HG03469 (cell line): ENCODE measurements at regions not wholly inside any gene's neighbourhood (a gene's known extent, or its start where the extent isn't known, plus 50 kb on each side); places are given as distances from the start of the nearest gene placed in this dataset.

Experiments
- ATAC-seq: cut with Tn5 transposase; IDR thresholded peaks from one replicate; pipeline ENCODE4 v1.9.1; 2021; ENCODE audit warnings: mild to moderate bottlenecking, moderate library complexity, moderate number of reproducible peaks; ENCODE audit not compliant: unreplicated experiment

DNA sequence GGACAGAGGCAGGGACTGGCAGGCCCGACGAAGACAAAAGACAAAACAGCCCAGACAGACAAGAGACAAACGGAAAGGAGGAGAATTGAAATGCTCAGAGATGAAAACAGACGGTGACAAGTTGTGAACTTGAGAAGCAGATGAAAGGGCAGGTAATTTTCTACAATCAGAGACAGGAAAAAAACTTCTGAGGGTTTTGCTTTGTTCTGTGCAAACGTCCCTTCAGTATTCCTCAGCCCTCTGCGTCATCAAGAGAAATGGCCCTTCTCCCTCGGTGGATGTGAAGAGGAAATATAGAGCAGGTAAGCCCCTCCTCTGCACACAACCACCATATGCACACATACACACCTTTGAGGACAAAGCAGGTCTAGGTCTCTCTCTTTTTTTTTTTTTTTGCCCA, 206.6 kb downstream of the UACA start:
- no peak for ATAC-seq

DNA sequence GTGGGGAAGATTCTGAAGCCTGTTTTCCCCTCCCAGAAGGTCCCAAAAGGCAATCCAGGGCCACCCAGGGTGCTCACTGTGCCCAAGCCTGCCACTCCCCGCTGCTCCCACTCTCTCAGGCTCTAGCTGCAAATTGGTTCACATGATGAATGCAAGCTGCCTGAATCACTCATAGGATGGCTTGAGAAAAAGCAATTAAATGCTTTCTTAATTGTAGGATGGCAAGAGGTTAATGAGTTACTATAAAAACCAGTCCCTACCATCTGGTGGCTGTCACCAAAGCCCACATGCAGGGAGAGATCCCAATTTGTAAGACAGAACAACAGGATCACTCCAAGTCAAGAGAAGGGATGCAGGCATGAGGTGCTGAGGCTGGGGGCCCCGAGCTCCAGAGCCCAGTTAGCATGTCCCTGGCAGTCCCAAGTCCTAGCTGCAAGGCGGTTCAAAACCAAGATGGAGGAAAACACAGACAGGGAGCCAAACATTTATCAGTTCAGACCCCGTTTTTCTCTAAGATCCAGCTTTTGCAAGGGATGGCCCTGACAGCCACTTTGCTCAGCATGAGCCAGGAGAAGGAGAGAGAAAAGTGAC, 207.1 kb downstream of the UACA start:
- ATAC-seq, result no peak

DNA sequence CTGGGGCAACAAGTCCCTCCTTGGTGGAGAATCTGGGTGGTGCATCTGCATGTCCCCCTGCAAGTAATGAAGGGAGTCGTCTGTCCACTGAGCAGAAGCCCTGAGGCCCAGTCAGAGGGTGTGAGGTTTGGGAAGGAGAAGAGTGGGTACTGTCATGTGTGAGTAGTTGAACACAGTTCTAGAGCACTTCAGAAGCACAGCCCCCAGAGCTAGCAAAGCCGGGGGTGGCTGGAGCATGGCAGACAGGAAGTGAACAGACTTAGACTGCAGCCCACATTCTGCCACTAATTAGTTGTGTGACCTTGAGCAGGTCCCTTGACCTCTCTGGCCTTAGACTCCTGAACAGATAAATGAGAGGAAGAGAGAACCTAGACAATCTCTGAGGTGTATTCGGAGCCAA, 207.6 kb downstream of the UACA start:
- no peak for ATAC-seq

DNA sequence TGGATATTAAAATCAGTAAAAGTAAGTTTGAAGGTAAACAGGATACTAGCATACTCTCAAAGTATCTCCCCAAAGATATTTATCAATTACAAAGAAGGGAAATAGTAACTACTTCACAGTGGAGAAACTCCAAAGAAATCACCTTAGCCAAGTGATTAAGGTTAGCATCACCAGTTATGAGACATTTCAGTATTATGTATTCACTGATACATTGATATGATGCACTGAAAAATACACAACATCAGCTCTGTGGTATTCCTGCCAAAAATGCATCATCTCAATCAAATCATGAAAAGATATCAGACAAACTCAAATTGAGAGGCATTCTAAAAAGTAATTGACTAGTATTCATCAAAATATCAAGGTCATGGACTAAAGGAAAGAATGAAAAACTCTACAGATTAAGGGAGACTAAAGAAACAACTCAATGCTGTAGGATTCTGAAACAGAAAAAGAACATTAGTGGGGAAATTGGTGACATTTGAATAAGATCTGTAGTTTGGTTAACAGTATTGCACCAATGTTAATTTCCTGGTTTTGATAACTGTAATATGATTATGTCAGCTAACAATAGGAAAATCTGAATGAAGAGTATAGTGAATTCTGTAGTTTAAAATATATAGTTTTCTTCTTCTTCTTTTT, 215.4 kb downstream of the UACA start:
- no peak for ATAC-seq

DNA sequence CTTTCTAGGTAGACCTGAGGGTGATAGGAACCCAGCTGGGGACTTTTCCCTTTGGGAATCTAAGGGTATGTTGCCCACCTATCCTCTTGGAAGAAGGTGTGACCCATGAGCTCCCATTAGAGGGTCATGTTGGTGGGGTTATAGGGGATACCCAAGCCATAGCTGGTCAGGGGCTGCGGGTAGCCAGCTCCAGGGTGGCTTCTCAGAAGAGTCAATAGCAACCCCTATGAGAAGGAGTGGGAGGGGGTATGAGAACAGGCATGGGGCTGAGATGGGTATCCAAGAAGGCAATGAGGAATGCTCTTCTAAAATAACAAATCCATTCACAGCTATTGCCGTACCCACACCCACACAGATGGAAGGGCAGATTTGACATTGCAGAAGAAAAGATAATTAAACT, 217.8 kb downstream of the UACA start:
- ATAC-seq, result no peak

DNA sequence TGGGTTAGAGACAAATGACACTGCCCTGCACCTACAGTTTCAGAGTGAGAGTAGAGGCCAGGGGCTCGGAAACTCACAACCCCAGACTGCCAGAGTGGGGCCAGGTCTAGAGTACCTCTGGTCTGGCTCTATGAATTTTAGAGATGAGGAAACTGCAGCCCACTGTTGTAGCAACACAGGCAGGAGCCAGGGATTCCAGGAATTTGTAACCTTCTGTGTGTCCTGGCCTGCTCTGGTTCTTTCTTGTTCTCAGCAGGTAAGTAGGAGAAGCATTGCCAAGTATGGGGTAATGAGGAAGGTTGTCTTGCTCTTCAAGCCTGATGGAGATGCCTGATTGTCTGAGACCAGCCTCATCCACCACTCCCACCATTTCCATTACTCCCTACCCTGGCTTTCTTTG, 221.8 kb downstream of the UACA start:
- ATAC-seq, result no peak

DNA sequence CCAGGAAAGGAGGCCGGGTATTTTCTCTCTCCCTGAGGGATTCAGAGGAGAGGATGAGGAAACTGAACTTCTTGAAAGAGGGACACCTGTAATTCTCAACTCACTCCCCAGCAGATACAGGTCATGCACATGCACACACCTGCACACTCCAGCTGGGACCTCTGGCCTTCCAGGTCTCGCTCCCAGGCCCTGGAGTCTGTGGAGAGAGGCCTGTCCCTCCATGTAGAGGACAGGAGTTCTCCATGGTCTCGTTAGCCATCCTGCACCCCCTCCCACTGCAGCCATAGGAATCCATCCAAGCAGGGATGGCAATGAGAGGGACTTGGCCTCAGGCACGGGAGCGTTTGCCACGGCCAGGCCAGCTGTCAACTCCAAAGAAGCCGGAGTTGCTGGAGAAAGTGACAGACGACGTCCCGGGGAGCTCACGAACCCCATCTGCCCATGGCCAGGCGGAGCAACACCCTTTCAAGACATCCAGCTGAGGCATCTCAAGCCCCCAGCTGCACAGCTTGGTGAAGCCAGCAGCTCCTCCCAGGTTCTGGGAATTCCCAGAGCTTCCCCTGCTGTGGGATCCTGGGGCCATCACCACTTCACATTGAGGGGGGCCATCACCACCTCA, 223.3 kb downstream of the UACA start:
- no peak for ATAC-seq

DNA sequence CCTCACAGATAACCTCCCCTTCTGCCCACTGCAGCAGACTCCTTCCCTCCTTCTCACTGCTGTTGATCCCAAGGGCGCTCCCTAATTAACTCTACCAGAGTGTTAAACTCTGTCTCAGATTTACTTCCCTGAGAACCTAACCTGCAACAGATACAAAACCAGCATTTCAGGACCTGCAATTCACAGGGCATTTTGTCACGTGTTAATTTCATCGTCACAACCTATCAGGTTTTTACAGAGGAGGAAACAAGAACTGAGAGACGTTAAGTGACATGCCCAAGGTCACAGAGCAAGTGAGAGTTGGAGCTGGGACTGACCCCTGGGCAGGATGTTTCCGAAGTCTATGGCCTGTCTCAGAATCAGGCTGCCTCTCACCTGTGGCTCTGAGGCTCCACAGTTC, 223.9 kb downstream of the UACA start:
- ATAC-seq, result no peak

DNA sequence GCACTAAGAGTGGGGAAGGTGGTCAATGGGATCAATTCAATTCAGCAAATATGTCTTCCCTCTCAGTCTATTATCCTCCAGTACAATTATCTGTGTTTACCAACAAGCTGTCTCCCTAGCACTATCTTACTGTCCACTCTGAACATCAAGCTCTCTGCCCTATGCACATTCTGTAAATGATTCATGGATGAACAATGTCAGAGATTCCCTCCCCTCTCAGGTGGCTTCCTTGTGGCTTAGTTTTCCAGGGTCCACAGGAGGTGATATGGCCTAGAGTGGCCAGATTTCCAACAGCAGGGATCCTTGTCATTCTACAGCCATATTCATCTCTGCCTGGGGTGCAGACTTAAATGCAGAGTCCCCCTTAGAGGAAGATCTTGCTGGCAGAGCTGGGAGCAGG, 225.1 kb downstream of the UACA start:
- no peak for ATAC-seq

DNA sequence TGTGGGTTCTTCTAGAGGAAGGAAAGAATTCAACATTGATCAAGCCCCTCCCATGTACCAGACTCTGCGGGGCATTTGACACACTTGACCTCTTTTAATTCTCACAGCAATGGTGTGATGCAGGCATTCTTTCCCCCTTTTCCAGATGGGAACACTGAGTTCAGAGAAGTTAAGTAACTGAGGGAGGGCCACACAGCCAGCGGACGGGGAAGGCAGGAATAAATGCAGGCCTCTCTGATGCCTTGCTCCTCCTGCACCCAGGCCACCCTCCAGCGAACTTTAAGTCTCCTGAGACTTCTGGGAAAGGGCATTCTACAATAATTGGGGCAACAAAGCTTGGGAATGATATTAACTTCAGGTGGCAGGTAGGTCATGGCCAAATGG, 227.4 kb downstream of the UACA start:
- no peak for ATAC-seq

DNA sequence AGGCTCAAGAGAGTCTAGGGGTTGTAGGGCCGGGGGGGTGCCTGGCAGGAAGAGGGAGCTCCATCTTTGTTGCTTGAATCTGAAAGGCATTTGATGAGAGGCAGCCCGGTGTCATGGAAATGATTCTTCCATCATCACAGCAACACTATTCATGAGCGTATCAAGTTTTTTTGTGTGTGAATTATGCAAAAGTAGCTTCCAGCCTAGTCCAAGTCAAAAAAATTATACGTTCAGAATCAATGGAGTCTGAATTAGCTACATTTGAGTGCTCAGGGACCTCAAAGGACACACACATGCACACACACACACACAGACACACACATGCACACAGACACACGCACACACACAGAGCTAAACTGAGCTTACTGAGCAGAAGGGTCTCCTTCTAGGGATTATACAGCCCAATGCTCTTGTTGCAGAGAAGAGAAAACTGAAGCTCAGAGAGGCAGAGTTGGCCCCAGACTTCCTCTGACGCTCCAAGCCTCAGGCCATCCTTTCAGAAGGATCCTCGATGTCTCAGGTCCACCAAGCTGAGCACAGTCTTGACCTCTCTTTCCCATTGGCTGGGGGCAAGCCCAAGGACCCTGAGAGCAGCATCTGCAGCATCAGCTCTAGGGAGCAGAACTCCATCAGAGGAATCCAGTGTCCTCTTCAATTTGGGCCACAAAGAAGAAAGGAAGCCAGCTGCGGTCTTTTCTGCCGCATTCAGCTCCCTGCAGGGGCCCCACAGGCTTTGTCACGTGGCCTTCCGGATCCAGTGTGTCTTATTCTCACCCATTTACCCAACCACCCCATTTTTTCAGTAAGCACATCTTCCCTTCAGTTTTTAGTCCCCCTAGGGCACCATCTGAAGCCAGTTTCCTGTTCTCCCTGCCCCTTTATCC, 228.0 kb downstream of the UACA start:
- ATAC-seq, result no peak

DNA sequence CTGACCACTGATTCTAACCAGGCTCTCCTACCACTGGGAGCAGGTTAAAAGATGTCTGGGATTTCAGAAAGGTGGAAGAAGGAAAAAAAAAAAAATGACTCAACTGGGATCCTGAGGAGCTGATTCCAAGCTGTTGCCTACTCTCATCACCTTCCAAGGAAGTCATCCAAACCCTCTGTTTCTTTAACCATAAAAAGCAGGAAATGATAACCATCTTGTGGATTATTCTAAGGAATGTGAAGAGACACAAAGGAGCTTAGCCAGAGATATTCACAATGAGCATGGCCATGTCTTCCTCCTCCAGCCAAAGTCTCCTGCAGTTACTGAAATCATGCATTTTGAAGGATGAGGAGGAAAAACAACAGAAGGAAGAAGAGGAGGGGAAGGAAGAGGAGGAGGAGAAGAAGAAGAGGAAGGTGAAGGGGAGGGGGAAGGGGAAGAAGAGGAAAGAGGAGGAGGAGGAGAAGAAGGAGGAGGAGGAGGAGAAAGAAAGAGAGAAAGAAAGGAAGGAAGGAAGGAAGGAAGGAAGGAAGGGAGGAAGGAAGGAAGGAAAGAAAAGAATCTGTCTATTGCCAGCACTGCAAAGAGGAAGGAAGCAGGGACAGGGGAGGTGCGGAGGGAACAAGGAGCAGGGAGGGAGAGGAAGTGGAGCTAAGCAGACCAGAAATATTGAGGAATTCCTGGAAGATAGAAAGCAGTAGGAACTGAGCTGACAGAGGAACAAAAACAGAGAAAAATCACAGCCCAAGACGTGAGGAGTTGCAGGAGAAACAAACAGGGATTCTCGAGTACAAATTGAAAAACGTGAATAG, 229.2 kb downstream of the UACA start:
- no peak for ATAC-seq

DNA sequence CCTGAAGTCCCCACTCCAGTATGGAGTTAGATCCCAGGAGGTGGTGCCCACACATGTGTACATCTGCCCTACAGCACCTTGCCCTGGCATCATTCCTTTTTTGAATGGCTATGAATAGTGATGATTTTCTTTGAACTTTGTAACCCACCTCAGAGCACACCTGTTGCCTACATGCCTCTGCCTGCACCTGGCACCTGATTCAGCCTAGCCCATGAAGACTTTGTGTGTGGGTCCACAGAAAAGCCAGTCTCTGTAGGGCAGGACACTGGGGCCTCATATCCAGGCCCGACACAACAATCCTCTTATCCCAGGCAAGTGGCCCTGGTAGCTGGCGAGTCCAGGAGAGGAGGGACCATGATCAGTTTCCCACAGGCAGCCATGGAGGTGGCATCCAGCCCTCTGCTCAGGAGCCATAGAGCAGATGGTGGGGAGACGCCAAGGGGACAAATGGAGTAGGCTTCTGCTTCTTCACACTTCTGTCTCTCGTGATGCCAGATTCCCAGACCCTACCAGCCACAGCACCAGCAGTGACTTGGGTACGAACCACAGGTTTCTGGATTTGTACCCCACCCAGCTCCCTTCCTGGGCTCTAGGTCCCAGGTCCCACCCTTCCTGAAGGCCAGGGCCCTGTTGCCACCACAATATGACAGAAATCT, 230.7 kb downstream of the UACA start:
- ATAC-seq, result no peak

DNA sequence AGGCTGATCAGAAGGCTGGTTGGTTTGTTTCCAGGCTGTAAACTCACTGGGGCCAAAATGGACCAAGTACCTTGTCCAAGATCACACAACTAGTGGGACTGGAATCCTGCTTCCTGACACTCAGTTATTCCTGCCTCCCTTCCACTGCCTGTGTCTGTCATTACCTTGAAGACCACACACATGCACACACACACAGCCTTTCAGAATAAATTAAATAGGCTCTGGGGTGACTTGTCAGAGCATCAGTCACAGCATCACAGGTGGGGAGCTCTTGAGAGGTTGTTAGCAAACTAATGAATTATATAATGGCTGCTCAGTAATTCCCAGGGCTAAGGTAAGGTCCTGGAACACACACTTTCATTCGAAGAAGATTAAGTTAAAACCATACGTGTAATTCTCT, 231.8 kb downstream of the UACA start:
- ATAC-seq, result no peak

DNA sequence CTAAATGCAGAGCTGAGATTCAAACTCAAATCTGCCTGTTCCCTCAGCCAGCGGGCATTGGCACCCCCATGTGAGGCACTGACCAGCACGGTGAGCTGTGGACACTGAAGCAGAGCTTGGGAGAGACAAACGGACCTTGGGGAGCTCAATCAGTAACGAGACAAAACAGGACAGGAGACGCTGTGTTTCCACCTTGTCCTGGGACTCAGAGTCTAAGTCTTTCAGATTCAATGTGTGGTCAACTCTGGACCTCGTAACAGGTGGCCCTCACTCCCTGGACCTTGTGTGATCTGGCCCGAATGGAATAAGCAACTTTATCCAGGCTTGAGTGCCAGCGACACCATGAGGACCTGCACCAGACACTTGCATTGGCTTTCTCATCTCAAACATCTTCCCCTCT, 232.5 kb downstream of the UACA start:
- ATAC-seq, result no peak

DNA sequence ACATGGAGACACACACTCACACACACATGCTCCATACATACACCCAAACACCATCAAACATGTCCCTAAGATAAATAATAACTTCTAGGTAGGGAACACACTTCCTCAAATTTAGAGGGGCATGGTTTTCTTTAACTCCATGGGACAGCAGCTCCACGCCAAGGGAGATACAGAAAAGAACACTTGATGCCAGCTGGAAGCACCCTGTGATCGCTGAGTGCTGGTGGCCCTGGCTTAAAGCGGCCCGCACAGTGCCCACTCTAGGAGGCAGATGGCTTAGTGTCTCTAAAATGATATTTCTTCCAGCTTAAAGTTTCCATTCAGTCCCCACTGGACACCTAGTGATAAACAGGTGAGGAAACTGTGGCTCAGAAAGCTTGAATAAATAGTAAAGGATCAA, 232.9 kb downstream of the UACA start:
- no peak for ATAC-seq

DNA sequence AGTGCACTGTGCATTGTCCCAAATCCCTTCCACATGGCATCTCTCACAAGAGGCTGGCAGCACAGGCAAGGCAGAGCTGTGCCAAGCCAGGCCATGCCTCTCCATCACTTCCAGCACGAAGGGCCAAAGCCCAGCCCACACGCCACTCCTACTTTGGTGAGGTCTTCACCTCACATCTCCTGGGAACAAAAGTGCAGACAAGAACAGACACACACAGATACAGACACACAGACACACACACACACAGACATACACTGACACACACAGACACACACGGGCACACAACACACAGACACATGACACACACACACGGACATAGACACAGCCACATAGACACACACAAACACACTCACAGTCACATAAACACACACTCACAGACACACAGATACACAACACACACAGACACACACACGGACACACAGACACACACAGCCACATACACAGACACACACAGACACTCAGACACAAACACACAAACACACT, 233.3 kb downstream of the UACA start:
- no peak for ATAC-seq

DNA sequence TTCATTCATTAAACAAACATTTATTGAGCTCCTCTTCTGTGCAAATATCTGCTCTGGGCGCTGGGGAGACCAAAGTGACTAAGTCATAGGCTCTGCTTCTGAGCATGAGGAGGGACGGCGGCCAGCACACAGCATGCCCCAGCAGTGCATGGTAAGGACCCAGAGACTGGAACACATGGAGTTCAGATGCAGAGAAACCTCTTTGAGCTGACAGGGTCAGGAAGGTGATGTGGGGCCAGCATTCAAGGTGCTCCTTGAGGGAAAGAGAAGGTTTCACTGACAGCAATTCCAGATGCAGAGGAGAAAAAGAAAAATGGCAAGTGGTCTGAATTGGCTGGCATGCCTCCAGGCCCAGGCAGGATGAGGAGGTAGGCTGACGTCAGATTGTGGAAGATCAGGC, 234.5 kb downstream of the UACA start:
- no peak for ATAC-seq

DNA sequence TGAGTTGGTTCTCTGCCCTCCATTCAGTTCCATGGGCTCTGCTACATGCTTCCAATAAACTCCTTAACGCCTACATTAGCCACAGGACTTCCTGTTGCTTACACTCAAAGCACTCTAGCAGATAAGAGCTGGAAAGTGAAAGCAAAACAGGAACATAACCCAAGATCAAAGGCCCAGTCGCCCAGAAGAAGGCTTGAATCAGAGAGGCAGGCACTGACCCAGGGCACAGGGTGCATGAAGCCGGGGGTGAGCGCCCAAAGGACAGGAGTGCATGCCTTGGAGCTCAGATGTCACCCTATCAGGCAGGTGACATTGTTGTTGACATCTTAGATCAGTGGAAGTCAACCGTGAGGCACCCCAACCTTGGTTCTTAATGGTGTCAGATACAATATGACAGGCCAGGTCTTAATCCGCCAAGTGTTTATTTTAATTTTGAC, 235.1 kb downstream of the UACA start:
- no peak for ATAC-seq

DNA sequence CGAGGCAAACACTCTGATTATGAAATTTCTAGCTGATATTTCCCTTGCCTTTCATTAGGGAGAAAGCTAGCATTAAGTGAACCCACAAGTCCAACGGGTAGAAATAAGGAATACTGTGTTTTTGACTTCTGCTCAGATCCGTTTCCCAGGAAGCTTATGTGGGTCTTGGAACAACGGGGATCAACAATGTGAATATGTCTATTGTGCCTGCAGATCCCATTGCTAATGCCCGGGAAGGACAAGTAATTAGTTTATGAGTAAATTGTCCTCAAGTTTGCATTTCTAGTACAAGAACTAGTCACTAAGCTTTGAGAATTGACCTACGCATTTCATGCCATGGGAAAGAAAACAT, 236.4 kb downstream of the UACA start:
- no peak for ATAC-seq
